A549 (cell line): ENCODE measurements at regions not wholly inside any gene's neighbourhood (a gene's known extent, or its start where the extent isn't known, plus 50 kb on each side); places are given as distances from the start of the nearest gene placed in this dataset.

ENCODE experiments used
- ATAC-seq, 2 experiments: fragments of 200-7000 bp in 1 of 2; fragments of >200 bp in 1 of 2; cut with Nextera tagmentation in 1 of 2; cut with Tn5 transposase in 1 of 2; 3 replicates each; pipeline versions ENCODE4 v1.8.0 to v1.9.1; 2018 to 2020; ENCODE audit warnings: mild to moderate bottlenecking in 1 of 2, moderate library complexity in 1 of 2
- CTCF ChIA-PET: fragments of 300-600 bp; sonication (Branson Sonifier 250); formaldehyde crosslinking; extraction: SDS; loops from one replicate; lab custom pipeline; 2021; ENCODE audit warnings: antibody characterized with exemption, inconsistent platforms; lab: Yijun Ruan, JAX
- POLR2A ChIA-PET: fragments of 350-600 bp; formaldehyde crosslinking; extraction: SDS; loops from one replicate; lab custom pipeline; 2021; ENCODE audit warnings: antibody characterized with exemption, inconsistent platforms; lab: Yijun Ruan, JAX
- DNase-seq, 2 experiments: peaks; one replicate each; pipeline versions ENCODE4 v3.0.0 to v3.0.0-alpha.2; 2011 to 2016; ENCODE audit warnings: low read depth in 1 of 2, low spot score in 1 of 2
- FAIRE-seq: peaks from 2 replicates; lab custom pipeline; 2011; peaks lifted over from hg19 to GRCh38; lab: Jason Lieb, UNC
- H3K27ac ChIP-seq, 2 experiments: fragments of >200 bp; sonication (Bioruptor Twin); formaldehyde crosslinking; 3 replicates each; pipeline ENCODE4 v1.5.1; 2016 to 2017
- H3K4me1 ChIP-seq: fragments of >200 bp; sonication (Bioruptor Twin); formaldehyde crosslinking; 3 replicates; pipeline ENCODE4 v1.6.1; 2016
- H3K4me2 ChIP-seq: fragments of >200 bp; sonication (Bioruptor Twin); formaldehyde crosslinking; 3 replicates; pipeline ENCODE4 v1.6.1; 2016
- H3K4me3 ChIP-seq: fragments of >200 bp; sonication (Bioruptor Twin); formaldehyde crosslinking; 3 replicates; pipeline ENCODE4 v1.5.1; 2016
- H3K9me3 ChIP-seq: fragments of >200 bp; sonication (Bioruptor Twin); formaldehyde crosslinking; 3 replicates; pipeline ENCODE4 v1.6.1; 2016
- CBX2 ChIP-seq: fragments of 200-600 bp; sonication (generic); IDR thresholded peaks from 2 replicates; pipeline ENCODE4 v1.6.1; 2016; ENCODE audit warnings: low read depth, mild to moderate bottlenecking, borderline replicate concordance
- CEBPB ChIP-seq, 2 experiments: fragments of >200 bp in 1 of 2; sonication (Bioruptor Twin) in 1 of 2; formaldehyde crosslinking in 1 of 2; IDR thresholded peaks; 2 replicates each; pipeline ENCODE4 v1.6.1; 2012 to 2016
- EHMT2 ChIP-seq: fragments of 200-600 bp; sonication (generic); IDR thresholded peaks from 2 replicates; pipeline ENCODE4 v1.6.1; 2016; ENCODE audit warnings: antibody characterized with exemption, low read depth, mild to moderate bottlenecking, moderate library complexity
- FOSL2 ChIP-seq, 2 experiments: fragments of 450-650 bp in 1 of 2; fragments of >200 bp in 1 of 2; sonication (Bioruptor Twin) in 1 of 2; formaldehyde crosslinking; IDR thresholded peaks; 2 replicates each; pipeline versions ENCODE4 v1.5.0 to v1.6.1; 2016 to 2020; ENCODE audit warnings: mild to moderate bottlenecking in 1 of 2, moderate library complexity in 1 of 2
- HES2 ChIP-seq: fragments of >200 bp; sonication (Bioruptor Twin); formaldehyde crosslinking; IDR thresholded peaks from 2 replicates; pipeline ENCODE4 v1.6.1; 2016
- JUNB ChIP-seq: fragments of >200 bp; sonication (Bioruptor Twin); formaldehyde crosslinking; IDR thresholded peaks from 2 replicates; pipeline ENCODE4 v1.6.1; 2016
- MAFK ChIP-seq: fragments of 450-650 bp; IDR thresholded peaks from 2 replicates; pipeline ENCODE4 v1.6.1; 2014; ENCODE audit not compliant: partially characterized antibody
- MYC ChIP-seq: IDR thresholded peaks from 2 replicates; pipeline ENCODE4 v1.6.1; 2012; ENCODE audit warnings: mild to moderate bottlenecking, inconsistent platforms, low read length, improper control_type of control experiment, borderline replicate concordance
- PBX3 ChIP-seq: IDR thresholded peaks from 2 replicates; pipeline ENCODE4 v1.6.1; 2012
- PHF8 ChIP-seq: fragments of 200-600 bp; sonication (generic); IDR thresholded peaks from 2 replicates; pipeline ENCODE4 v1.6.1; 2016; ENCODE audit warnings: low read depth, mild to moderate bottlenecking, antibody characterized with exemption, moderate library complexity, borderline replicate concordance
- POLR2AphosphoS2 ChIP-seq: conservative IDR thresholded peaks from 2 replicates; pipeline ENCODE4 v1.6.1; 2012; ENCODE audit warnings: low read length, improper control_type of control experiment, inconsistent platforms
- RAD21 ChIP-seq, 2 experiments: fragments of >200 bp in 1 of 2; sonication (Bioruptor Twin) in 1 of 2; formaldehyde crosslinking in 1 of 2; IDR thresholded peaks in 1 of 2; conservative IDR thresholded peaks in 1 of 2; 2 replicates in 1 of 2; 3 replicates in 1 of 2; pipeline ENCODE4 v1.6.1; 2012 to 2018; ENCODE audit warnings: inconsistent platforms in 1 of 2
- RCOR1 ChIP-seq: fragments of 150-350 bp; IDR thresholded peaks from 2 replicates; pipeline ENCODE4 v1.6.1; 2014; ENCODE audit warnings: antibody characterized with exemption, low read length, low read depth
- RFX5 ChIP-seq: fragments of 450-650 bp; IDR thresholded peaks from 2 replicates; pipeline ENCODE4 v1.7.1; 2014; ENCODE audit warnings: antibody characterized with exemption, mild to moderate bottlenecking, moderate library complexity
- SMC3 ChIP-seq: fragments of >200 bp; sonication (Bioruptor Twin); formaldehyde crosslinking; IDR thresholded peaks from 3 replicates; pipeline ENCODE4 v1.6.1; 2018; ENCODE audit warnings: inconsistent platforms
- SREBF2 ChIP-seq: fragments of 450-650 bp; IDR thresholded peaks from 2 replicates; pipeline ENCODE4 v1.6.1; 2014; ENCODE audit warnings: mild to moderate bottlenecking, moderate library complexity
- ZC3H11A ChIP-seq: fragments of 450-650 bp; IDR thresholded peaks from 2 replicates; pipeline ENCODE4 v1.6.1; 2014; ENCODE audit warnings: antibody characterized with exemption, mild to moderate bottlenecking
- WGBS: methylation state at CpG from one replicate; pipeline ENCODE4 v1.1.6; 2017; ENCODE audit errors: missing lambda C conversion rate; 5-methylcytosine and 5-hydroxymethylcytosine counted together
- TF ChIP-seq, protein P1 (sequence below): fragments of 250-450 bp; sonication (Bioruptor Pico); IDR thresholded peaks from 2 replicates; pipeline ENCODE4 v1.5.0; 2021; ENCODE audit warnings: mild to moderate bottlenecking, moderate library complexity, borderline replicate concordance
- TF ChIP-seq, protein P2 (sequence below): fragments of 150-350 bp; IDR thresholded peaks from 2 replicates; pipeline ENCODE4 v1.6.1; 2014; ENCODE audit warnings: low read depth, mild to moderate bottlenecking, low read length

GRCh38 chr17:33679595-33679994 lies 386.5 kb upstream of the ASIC2 start (continued):
- TF ChIP-seq, protein P1, sequence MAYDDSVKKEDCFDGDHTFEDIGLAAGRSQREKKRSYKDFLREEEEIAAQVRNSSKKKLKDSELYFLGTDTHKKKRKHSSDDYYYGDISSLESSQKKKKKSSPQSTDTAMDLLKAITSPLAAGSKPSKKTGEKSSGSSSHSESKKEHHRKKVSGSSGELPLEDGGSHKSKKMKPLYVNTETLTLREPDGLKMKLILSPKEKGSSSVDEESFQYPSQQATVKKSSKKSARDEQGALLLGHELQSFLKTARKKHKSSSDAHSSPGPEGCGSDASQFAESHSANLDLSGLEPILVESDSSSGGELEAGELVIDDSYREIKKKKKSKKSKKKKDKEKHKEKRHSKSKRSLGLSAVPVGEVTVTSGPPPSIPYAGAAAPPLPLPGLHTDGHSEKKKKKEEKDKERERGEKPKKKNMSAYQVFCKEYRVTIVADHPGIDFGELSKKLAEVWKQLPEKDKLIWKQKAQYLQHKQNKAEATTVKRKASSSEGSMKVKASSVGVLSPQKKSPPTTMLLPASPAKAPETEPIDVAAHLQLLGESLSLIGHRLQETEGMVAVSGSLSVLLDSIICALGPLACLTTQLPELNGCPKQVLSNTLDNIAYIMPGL (CRISPR knock-in tag), result no peak

GRCh38 chr17:33680472-33680871 lies 387.4 kb upstream of the ASIC2 start:
- WGBS, result 29% methylated on average over 4 of the region's 4 CpGs
- POLR2A ChIA-PET, result no interaction called here
- H3K4me2 ChIP-seq, result no peak overlapping the region
- ATAC-seq (no peak), DNase-seq (no peak), FAIRE-seq (no peak)
- H3K9me3 ChIP-seq, result no peaks in the 10 kb centered on the region
- CTCF ChIA-PET, result interaction anchor here (0.6 kb wide), 1 partner anchor 752 kb away, joined by 3 read pairs; no protein-coding TSS in a partner anchor
- no peak for TF ChIP-seq RFX5
- TF ChIP-seq EHMT2, result no peak
- TF ChIP-seq POLR2AphosphoS2, result no peak
- TF ChIP-seq RCOR1, result no peak
- no peak for TF ChIP-seq SREBF2
- no peak for TF ChIP-seq HES2
- TF ChIP-seq ZC3H11A, result no peak
- no peak for TF ChIP-seq PBX3
- no peak for TF ChIP-seq MAFK
- TF ChIP-seq, protein P1 (CRISPR knock-in tag), result no peak
- TF ChIP-seq CBX2, result no peak
- no peak for TF ChIP-seq PHF8
- no peak for TF ChIP-seq JUNB
- TF ChIP-seq SMC3, result no peak
- TF ChIP-seq FOSL2 (IDR thresholded peaks at IDR 0.05), result no peak
- no peak for TF ChIP-seq FOSL2 (CRISPR knock-in tag; IDR thresholded peaks at IDR 0.05)
- TF ChIP-seq, protein P2, sequence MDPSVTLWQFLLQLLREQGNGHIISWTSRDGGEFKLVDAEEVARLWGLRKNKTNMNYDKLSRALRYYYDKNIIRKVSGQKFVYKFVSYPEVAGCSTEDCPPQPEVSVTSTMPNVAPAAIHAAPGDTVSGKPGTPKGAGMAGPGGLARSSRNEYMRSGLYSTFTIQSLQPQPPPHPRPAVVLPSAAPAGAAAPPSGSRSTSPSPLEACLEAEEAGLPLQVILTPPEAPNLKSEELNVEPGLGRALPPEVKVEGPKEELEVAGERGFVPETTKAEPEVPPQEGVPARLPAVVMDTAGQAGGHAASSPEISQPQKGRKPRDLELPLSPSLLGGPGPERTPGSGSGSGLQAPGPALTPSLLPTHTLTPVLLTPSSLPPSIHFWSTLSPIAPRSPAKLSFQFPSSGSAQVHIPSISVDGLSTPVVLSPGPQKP, result no peak
- TF ChIP-seq MYC, result no peak
- no peak for TF ChIP-seq CEBPB (IDR thresholded peaks at IDR 0.05)
- TF ChIP-seq RAD21 (conservative IDR thresholded peaks at IDR 0.05 in 1 of 2, IDR thresholded peaks at IDR 0.05 in 1 of 2), result no peak
- no peak overlapping the region for H3K4me3 ChIP-seq
- no peak overlapping the region for H3K27ac ChIP-seq
- no peaks in the 10 kb centered on the region for H3K4me1 ChIP-seq

DNA sequence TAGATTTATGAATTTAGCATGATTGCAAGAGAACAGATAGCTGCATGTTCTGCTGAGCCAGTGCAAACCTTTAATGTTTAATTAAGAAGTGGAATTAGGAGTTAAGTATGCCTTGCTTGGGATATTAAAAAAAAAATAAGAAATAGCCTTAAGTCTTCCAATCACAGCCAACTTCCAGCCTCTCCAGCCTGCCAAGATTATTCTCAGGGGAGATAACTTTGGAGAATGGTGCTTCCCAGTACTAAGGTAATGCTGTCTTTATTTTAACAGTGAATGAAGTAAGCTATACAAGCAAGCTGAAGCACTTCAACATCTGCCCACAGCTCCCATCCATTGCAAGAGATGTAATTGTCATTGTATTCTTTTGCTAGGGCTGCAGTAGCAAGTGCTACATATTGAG lies 389.5 kb upstream of the ASIC2 start:
- no peak overlapping the region for H3K4me2 ChIP-seq
- ATAC-seq (no peak), FAIRE-seq (no peak), DNase-seq (no peak)
- H3K4me1 ChIP-seq, result no peaks in the 10 kb centered on the region
- ChIA-PET CTCF (interaction anchor here (0.7 to 5.8 kb wide), 4 partner anchors 8 to 684 kb away, joined by 3 to 51 read pairs (median 4); no protein-coding TSS in a partner anchor), POLR2A (no interaction called here)
- no peak for TF ChIP-seq HES2
- no peaks in the 10 kb centered on the region for H3K9me3 ChIP-seq
- H3K4me3 ChIP-seq, result no peak overlapping the region
- H3K27ac ChIP-seq, result no peak overlapping the region
